ENCODE measurements at regions not wholly inside any gene's neighbourhood (a gene's known extent, or its start where the extent isn't known, plus 50 kb on each side); places are given as distances from the start of the nearest gene placed in this dataset.

DNA sequence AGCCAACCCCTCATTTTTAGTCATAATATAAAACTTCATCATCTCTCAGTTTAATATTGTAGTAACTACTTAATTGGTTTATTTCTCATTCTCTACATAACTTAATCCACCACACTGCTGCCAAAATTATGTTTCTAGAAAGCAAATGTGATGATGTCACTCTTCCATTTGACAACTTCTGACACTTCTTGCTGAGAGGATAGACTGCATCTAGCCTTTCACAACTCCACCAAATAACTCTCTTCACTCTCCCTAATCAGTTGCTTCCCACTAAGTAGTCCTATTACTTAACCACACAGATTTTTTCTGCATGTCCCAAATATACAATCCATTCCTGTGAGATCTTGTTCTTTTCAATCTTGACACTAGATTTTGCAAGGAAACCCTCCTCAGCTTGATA lies 951.3 kb downstream of the EPHA7 start:
- no peak for ATAC-seq (ENCODE audit: low FRiP score)
- DNase-seq (ENCODE audit: low spot score): no peak
- TF ChIP-seq, protein P1, sequence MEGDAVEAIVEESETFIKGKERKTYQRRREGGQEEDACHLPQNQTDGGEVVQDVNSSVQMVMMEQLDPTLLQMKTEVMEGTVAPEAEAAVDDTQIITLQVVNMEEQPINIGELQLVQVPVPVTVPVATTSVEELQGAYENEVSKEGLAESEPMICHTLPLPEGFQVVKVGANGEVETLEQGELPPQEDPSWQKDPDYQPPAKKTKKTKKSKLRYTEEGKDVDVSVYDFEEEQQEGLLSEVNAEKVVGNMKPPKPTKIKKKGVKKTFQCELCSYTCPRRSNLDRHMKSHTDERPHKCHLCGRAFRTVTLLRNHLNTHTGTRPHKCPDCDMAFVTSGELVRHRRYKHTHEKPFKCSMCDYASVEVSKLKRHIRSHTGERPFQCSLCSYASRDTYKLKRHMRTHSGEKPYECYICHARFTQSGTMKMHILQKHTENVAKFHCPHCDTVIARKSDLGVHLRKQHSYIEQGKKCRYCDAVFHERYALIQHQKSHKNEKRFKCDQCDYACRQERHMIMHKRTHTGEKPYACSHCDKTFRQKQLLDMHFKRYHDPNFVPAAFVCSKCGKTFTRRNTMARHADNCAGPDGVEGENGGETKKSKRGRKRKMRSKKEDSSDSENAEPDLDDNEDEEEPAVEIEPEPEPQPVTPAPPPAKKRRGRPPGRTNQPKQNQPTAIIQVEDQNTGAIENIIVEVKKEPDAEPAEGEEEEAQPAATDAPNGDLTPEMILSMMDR (IDR thresholded peaks at IDR 0.05): no peak

DNA sequence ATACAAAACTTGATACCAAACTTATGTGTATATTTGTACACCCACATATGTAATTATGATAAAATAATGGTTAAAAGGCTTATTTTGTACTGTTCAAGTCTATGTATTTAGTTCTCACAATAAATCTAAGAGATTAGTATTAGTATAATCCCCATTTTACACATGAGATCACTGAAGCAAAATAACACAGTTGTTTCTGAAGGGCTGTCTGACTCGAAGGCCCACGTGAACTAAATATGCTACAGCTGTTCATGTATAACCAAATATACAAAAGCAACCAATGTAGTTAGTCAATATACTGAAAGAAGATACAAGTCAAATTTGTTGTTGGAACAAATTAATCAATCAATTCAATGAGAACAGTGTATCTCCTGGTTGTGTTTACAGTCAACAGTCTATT lies 959.2 kb downstream of the EPHA7 start:
- TF ChIP-seq, protein P1 (IDR thresholded peaks at IDR 0.05): no peak
- no peak for ATAC-seq (ENCODE audit: low FRiP score)

DNA sequence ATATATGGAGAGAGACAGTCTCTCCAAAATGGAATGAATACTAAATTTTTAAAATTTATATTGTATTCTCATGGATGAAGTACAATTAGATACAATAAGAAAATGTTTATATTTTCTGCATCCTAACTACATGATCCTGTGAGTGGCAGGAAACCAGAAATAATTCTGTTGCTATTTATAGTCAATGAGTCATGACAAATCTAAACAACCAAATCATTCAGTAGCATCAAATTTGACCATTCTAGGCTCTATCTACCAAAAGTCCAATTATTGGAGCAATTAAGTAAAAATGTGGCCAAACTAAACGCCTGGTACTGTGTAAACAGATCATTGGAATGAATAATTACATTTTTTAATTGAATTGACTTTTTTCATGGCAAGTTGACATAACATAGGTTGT lies 959.8 kb downstream of the EPHA7 start:
- TF ChIP-seq, protein P1 (IDR thresholded peaks at IDR 0.05): no peak
- ATAC-seq (ENCODE audit: low FRiP score): no peak
- DNase-seq (ENCODE audit: low spot score): no peak

More for the DNA sequence above, 959.2 kb downstream of the EPHA7 start:
- DNase-seq (ENCODE audit: low spot score): no peak

DNA sequence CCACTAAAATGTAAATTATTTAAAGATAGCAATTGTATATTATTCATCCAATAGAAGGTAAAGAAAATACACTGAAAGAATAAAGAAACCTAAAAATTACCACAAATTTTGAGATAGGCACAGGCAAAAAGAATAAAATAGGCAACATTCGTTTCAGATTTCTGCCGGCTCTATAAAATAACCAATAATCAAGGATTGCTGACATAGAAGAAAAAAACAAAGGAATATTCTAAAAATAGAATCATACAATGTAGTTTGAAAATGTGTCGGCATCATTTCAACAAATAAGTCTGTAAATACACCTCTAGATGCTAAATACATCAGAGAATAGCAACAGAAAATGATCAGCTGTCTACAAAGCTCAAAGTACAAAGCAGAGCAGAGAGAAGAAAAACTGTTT lies 973.3 kb downstream of the EPHA7 start:
- ATAC-seq (ENCODE audit: low FRiP score) (no peak), DNase-seq (ENCODE audit: low spot score) (no peak)
- TF ChIP-seq, protein P1 (IDR thresholded peaks at IDR 0.05): no peak

DNA sequence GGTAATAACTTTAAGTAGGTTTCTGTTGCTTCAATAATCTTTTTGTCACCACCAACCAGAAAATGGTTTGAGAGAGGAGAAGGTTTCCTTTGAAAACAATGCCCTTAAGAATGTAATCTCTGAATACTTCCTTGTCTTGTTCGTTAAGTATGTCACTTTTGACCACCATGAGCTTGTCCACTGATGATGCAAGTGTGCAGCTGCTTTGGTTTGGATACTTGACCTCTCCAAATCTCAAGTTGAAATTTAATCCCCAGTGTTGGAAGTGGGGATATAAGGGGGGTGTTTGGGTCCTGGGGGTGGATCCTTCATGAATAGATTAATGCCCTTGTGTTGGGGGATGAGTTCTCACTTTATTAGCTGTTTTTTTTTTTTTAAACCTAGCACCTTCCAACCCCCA lies 985.4 kb downstream of the EPHA7 start:
- ATAC-seq (ENCODE audit: low FRiP score) (no peak), DNase-seq (ENCODE audit: low spot score) (no peak)
- TF ChIP-seq, protein P1 (IDR thresholded peaks at IDR 0.05): no peak

DNA sequence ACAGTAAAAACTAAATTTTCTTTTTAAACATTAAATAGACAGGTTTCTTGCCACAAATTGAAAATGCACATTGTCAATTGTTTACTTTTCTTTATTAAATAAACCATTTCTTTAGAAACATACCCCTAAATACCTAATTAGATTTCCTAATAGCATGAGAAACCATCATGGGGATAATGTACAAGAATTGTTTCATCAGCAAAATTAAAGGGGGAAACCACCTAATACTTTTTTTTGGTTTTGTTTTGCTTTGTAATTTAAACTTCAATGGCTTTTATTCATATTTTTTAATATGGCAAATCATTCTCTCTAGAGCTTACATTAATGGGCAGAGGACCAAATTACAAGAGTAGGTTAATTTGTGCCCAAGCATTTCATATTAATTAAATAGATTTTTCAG lies 987.9 kb downstream of the EPHA7 start:
- DNase-seq (ENCODE audit: low spot score): no peak
- no peak for ATAC-seq (ENCODE audit: low FRiP score)
- TF ChIP-seq, protein P1 (IDR thresholded peaks at IDR 0.05): no peak

DNA sequence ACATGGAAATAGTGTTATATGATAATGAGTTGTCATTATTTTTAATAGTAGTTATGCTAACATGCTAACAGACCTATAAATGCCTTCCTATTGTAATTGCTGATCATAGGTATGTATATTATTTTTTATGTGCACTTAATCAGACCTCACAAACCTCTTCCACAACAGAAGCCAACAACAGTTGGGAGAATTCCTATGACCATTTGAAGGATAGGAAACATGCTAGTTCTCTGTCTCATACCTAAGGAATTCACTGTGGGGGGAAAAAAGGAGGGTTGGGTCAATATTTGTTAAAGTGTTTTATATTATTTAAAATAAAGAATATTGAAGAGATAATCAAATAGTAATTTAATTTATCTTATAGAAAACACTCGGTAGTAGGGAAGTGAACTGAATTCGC lies 990.9 kb downstream of the EPHA7 start:
- no peak for DNase-seq (ENCODE audit: low spot score)
- TF ChIP-seq, protein P1 (IDR thresholded peaks at IDR 0.05): no peak
- ATAC-seq (ENCODE audit: low FRiP score): no peak
